NB4 (cell line): ENCODE measurements at regions not wholly inside any gene's neighbourhood (a gene's known extent, or its start where the extent isn't known, plus 50 kb on each side); places are given as distances from the start of the nearest gene placed in this dataset.

ENCODE experiments used
- DNase-seq: peaks from one replicate; pipeline ENCODE4 v3.0.0; 2010; ENCODE audit warnings: low read depth
- H3K4me3 ChIP-seq: one replicate; pipeline ENCODE4 v1.5.1; 2011; ENCODE audit warnings: mild to moderate bottlenecking, low read depth, low read length, moderate library complexity
- CTCF ChIP-seq: IDR thresholded peaks from one replicate; pipeline ENCODE4 v1.5.1; 2012; ENCODE audit warnings: low read depth, low read length
- MYC ChIP-seq: IDR thresholded peaks from 2 replicates; pipeline ENCODE4 v1.6.1; 2011; ENCODE audit warnings: low read depth, low read length
- POLR2A ChIP-seq: IDR thresholded peaks from 2 replicates; pipeline ENCODE4 v1.6.1; 2011; ENCODE audit warnings: mild to moderate bottlenecking; ENCODE audit not compliant: insufficient read length; ENCODE audit errors: extremely low read depth
- TF ChIP-seq, protein P1 (sequence below): IDR thresholded peaks from 2 replicates; pipeline ENCODE4 v1.6.1; 2011; ENCODE audit warnings: low read depth, low read length

DNA sequence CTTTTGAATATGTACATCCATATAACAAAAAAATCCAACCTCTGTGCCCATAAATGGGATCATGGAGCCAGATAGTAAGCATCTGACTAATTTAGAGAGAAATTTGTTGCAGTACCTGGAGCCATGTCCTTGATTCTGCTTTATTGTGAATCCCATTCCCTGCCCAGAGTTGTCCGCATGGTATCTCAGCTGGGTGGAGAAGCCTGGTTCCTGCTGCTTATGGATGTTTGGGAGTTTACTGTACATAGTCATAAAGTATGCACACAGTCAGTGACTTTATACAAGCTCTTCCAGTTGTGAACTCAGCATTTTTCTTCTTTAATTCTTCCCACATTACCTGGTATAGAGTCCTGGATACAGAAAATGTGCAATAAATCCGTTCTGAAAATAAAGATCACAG, 346.0 kb downstream of the FIGN start:
- no peak for DNase-seq
- no peak overlapping the region for H3K4me3 ChIP-seq
- no peak for TF ChIP-seq POLR2A
- no peak for TF ChIP-seq MYC
- TF ChIP-seq CTCF, result no peak
- TF ChIP-seq, protein P1, sequence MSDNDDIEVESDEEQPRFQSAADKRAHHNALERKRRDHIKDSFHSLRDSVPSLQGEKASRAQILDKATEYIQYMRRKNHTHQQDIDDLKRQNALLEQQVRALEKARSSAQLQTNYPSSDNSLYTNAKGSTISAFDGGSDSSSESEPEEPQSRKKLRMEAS, result no peak

DNA sequence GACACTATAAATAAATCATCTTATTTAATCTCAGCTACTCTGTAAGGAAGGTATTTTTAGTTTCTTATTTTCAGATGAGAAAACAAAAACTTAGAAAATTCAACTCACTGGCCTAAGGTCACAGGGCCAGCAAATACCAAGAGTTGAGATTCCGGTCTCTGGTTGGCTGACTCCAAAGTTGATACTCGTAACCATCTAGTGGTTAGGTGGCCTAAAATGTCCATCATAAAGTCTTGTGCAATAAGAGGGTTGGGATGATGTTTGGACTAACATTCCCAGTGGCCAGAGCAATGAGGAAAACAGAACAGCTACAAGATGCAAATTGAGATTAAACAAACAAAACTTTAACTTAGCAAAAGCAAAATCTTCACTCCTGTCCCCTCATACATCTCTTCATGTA, 360.3 kb downstream of the FIGN start:
- TF ChIP-seq POLR2A (no peak), MYC (no peak), CTCF (no peak)
- TF ChIP-seq, protein P1, result no peak
- DNase-seq, result no peak
- H3K4me3 ChIP-seq, result no peak overlapping the region

- no peak for DNase-seq
- no peak for TF ChIP-seq CTCF
- TF ChIP-seq POLR2A, result no peak
- TF ChIP-seq, protein P1, result no peak
- no peak for TF ChIP-seq MYC
- no peak overlapping the region for H3K4me3 ChIP-seq
These were observed 360.7 kb downstream of the FIGN start for GRCh38 chr2:163375070-163375469.

DNA sequence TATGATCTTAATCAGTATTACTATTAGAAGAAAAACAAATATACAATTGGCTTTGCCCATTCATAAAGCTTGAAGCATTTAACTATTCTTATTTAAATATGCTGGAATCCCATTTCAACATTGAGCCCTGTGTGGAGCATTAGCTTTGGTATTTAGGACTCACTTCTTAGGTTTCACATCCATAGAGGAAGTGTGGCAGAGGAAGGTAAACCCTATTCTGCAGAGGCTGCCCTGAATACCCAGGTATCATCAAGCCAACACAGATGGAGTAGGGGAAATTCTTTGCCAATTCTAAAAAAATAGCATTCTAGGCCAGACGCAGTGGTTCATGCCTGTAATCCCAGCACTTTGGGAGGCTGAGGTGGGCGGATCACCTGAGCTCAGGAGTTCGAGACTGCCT, 361.5 kb downstream of the FIGN start:
- DNase-seq, result no peak
- TF ChIP-seq, protein P1, result no peak
- TF ChIP-seq POLR2A (no peak), CTCF (no peak), MYC (no peak)
- no peak overlapping the region for H3K4me3 ChIP-seq

DNA sequence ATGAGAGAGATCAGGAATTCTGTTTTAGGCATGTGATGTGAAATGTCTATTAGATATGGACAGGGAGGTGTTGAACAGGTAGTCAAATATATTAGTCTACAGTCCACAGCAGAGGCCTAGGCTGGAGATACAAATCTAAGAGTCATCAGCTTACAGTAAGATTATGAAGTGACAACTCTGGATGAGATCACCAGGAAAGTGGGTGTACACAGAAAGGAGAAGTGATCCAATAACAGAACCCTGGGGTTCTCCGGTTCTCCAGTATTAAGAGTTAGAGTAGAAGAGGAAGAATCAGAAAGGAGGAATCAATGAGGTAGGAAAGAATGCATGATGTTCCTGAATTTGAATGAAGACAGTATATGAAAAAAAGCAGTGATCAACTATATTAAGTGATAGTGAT, 362.3 kb downstream of the FIGN start:
- H3K4me3 ChIP-seq, result no peak overlapping the region
- DNase-seq, result no peak
- TF ChIP-seq, protein P1, result no peak
- TF ChIP-seq MYC (no peak), POLR2A (no peak), CTCF (no peak)

- TF ChIP-seq MYC, result no peak
- no peak for DNase-seq
These were observed 365.5 kb downstream of the FIGN start for GRCh38 chr2:163370169-163370886.

More at GRCh38 chr2:163370169-163370886, 365.5 kb downstream of the FIGN start:
- no peak overlapping the region for H3K4me3 ChIP-seq
